GM23338 (cell line): ENCODE measurements at regions not wholly inside any gene's neighbourhood (a gene's known extent, or its start where the extent isn't known, plus 50 kb on each side); places are given as distances from the start of the nearest gene placed in this dataset.

Experiments
- ATAC-seq: fragments of 200-7000 bp; cut with Tn5 transposase; 3 replicates; pipeline ENCODE4 v1.9.1; 2020
- DNase-seq: peaks from one replicate; pipeline ENCODE4 v3.0.0-alpha.2; 2015; ENCODE audit warnings: low spot score
- H2AFZ ChIP-seq: fragments of 200-600 bp; sonication (generic); 2 replicates; pipeline ENCODE4 v1.8.0; 2016; ENCODE audit warnings: antibody characterized with exemption, mild to moderate bottlenecking, moderate library complexity
- H3F3A ChIP-seq: fragments of 200-600 bp; sonication (generic); replicated peaks from 2 replicates; pipeline ENCODE4 v1.8.0; 2017; ENCODE audit warnings: antibody characterized with exemption, mixed run types, low read depth
- H3K27ac ChIP-seq: fragments of 200-600 bp; sonication (generic); 2 replicates; pipeline ENCODE4 v1.6.1; 2016; ENCODE audit warnings: low read depth
- H3K27me3 ChIP-seq: fragments of 200-600 bp; sonication (generic); 2 replicates; pipeline ENCODE4 v1.8.0; 2016; ENCODE audit warnings: mild to moderate bottlenecking, mixed run types, moderate library complexity; ENCODE audit not compliant: insufficient read depth
- H3K36me3 ChIP-seq: fragments of 200-600 bp; sonication (generic); 2 replicates; pipeline ENCODE4 v1.8.0; 2016; ENCODE audit warnings: mild to moderate bottlenecking; ENCODE audit not compliant: insufficient read depth
- H3K4me1 ChIP-seq: fragments of 200-600 bp; sonication (generic); 2 replicates; pipeline ENCODE4 v1.8.0; 2016; ENCODE audit warnings: mild to moderate bottlenecking, moderate library complexity; ENCODE audit not compliant: insufficient read depth
- H3K4me2 ChIP-seq: fragments of 200-600 bp; sonication (generic); 2 replicates; pipeline ENCODE4 v1.7.1; 2017; ENCODE audit warnings: mixed run types
- H3K4me3 ChIP-seq: fragments of 200-600 bp; sonication (generic); 2 replicates; pipeline ENCODE4 v1.6.1; 2016; ENCODE audit warnings: mixed run types
- H3K79me2 ChIP-seq: fragments of 200-600 bp; sonication (generic); replicated peaks from 2 replicates; pipeline ENCODE4 v1.8.0; 2017; ENCODE audit warnings: mild to moderate bottlenecking; ENCODE audit not compliant: insufficient read depth
- H3K9me2 ChIP-seq: fragments of 200-600 bp; sonication (generic); 2 replicates; pipeline ENCODE4 v1.8.0; 2017; ENCODE audit not compliant: insufficient read depth
- H4K20me1 ChIP-seq: fragments of 200-600 bp; sonication (generic); replicated peaks from 2 replicates; pipeline ENCODE4 v1.8.0; 2017; ENCODE audit warnings: mild to moderate bottlenecking; ENCODE audit not compliant: insufficient read depth
- H3K27ac Mint-ChIP-seq: 2 replicates; pipeline ENCODE4 v1.8.0; 2020; ENCODE audit warnings: inconsistent platforms, mild to moderate bottlenecking, moderate library complexity, mixed read lengths
- H3K27me3 Mint-ChIP-seq: 3 replicates; pipeline ENCODE4 v1.8.0; 2022; ENCODE audit warnings: low read depth, mild to moderate bottlenecking, moderate library complexity, mixed read lengths, inconsistent platforms; ENCODE audit not compliant: insufficient read depth, poor library complexity
- H3K36me3 Mint-ChIP-seq: 3 replicates; pipeline ENCODE4 v1.8.0; 2021; ENCODE audit warnings: low read depth, mild to moderate bottlenecking, inconsistent platforms, moderate library complexity, mixed read lengths
- H3K4me1 Mint-ChIP-seq: 3 replicates; pipeline ENCODE4 v1.8.0; 2020; ENCODE audit warnings: mild to moderate bottlenecking, inconsistent platforms, mixed read lengths
- H3K4me3 Mint-ChIP-seq: 3 replicates; pipeline ENCODE4 v1.8.0; 2021; ENCODE audit warnings: moderate library complexity, mild to moderate bottlenecking, inconsistent platforms, mixed read lengths
- H3K9me3 Mint-ChIP-seq: 3 replicates; pipeline ENCODE4 v1.8.0; 2020; ENCODE audit warnings: moderate library complexity, mild to moderate bottlenecking, inconsistent platforms, mixed read lengths
- CREB1 ChIP-seq: fragments of 250-450 bp; sonication (Bioruptor Pico); IDR thresholded peaks from 2 replicates; pipeline ENCODE4 v1.5.0; 2020; ENCODE audit warnings: low read depth, mild to moderate bottlenecking, moderate library complexity
- EZH2 ChIP-seq: fragments of 200-600 bp; sonication (generic); IDR thresholded peaks from one replicate; pipeline ENCODE4 v1.8.0; 2017; ENCODE audit warnings: antibody characterized with exemption, mild to moderate bottlenecking, low read depth; ENCODE audit not compliant: unreplicated experiment
- EZH2phosphoT487 ChIP-seq: fragments of 200-600 bp; sonication (generic); IDR thresholded peaks from one replicate; pipeline ENCODE4 v1.8.1; 2018; ENCODE audit warnings: antibody characterized with exemption; ENCODE audit not compliant: unreplicated experiment
- JUNB ChIP-seq: IDR thresholded peaks from one replicate; pipeline ENCODE4 v1.6.1; 2016; ENCODE audit warnings: antibody characterized with exemption; ENCODE audit not compliant: unreplicated experiment
- NANOG ChIP-seq: IDR thresholded peaks from 2 replicates; pipeline ENCODE4 v1.6.1; 2016; ENCODE audit warnings: antibody characterized with exemption, borderline replicate concordance
- POLR2AphosphoS5 ChIP-seq: IDR thresholded peaks from 2 replicates; pipeline ENCODE4 v1.6.1; 2016; ENCODE audit warnings: antibody characterized with exemption, low read depth
- STAT1 ChIP-seq: IDR thresholded peaks from one replicate; pipeline ENCODE4 v1.6.1; 2016; ENCODE audit warnings: antibody characterized with exemption; ENCODE audit not compliant: unreplicated experiment
- ZNF114 ChIP-seq: fragments of 250-450 bp; sonication (Bioruptor Pico); IDR thresholded peaks from 2 replicates; pipeline ENCODE4 v1.5.0; 2020; ENCODE audit warnings: mild to moderate bottlenecking, moderate library complexity
- ZNF331 ChIP-seq: fragments of 250-450 bp; sonication (Bioruptor Pico); IDR thresholded peaks from 2 replicates; pipeline ENCODE4 v1.5.0; 2020; ENCODE audit warnings: low read depth, mild to moderate bottlenecking, moderate library complexity
- TF ChIP-seq, protein P1 (sequence below): IDR thresholded peaks from one replicate; pipeline ENCODE4 v1.6.1; 2018; ENCODE audit warnings: antibody characterized with exemption; ENCODE audit not compliant: unreplicated experiment
- TF ChIP-seq, protein P2 (sequence below): IDR thresholded peaks from 2 replicates; pipeline ENCODE4 v1.6.1; 2016; ENCODE audit warnings: antibody characterized with exemption

DNA sequence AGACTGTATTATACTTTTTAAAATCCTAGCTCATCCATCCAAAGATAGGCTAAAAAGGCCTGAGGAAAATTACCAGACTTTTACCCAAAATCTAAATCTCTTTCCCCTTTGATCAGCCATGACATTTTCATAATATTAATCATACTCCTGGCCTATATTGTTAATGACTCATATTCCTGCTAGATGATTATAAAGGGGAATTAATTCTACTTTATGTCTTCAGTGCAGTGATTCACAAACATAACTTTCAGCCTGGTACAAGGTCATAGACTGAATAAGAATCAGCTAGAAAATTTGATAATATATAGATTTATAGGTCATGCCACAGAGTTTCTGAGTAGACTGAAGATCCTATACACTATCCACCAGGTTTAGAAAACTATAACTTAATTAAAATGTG lies 1905.4 kb downstream of the C4orf33 start:
- H3K9me3 Mint-ChIP-seq: peaks cover 12% of the 10 kb centered on the region; the same call in 2 of the 3 replicates
- no peaks in the 10 kb centered on the region for H3K9me2 ChIP-seq
- no peaks in the 10 kb centered on the region for H3K4me1 Mint-ChIP-seq
- H3K27ac Mint-ChIP-seq: no peak overlapping the region
- H3K27me3 ChIP-seq: no peaks in the 10 kb centered on the region
- H3K4me1 ChIP-seq: no peaks in the 10 kb centered on the region
- DNase-seq (no peak), ATAC-seq (no peak)
- H3K27me3 Mint-ChIP-seq: peaks cover 1% of the 10 kb centered on the region
- H2AFZ ChIP-seq: no peak overlapping the region
- no peaks in the 10 kb centered on the region for H3K79me2 ChIP-seq
- H3K4me3 Mint-ChIP-seq: no peak overlapping the region
- H3K27ac ChIP-seq: no peak overlapping the region
- peaks cover 11% of the 10 kb centered on the region for H3K36me3 Mint-ChIP-seq
- no peaks in the 10 kb centered on the region for H3F3A ChIP-seq
- no peak overlapping the region for H3K4me2 ChIP-seq
- H4K20me1 ChIP-seq: no peaks in the 10 kb centered on the region
- no peaks in the 10 kb centered on the region for H3K36me3 ChIP-seq
- TF ChIP-seq POLR2AphosphoS5 (no peak), ZNF331 (CRISPR knock-in tag) (no peak), NANOG (no peak), EZH2phosphoT487 (no peak), JUNB (no peak), ZNF114 (CRISPR knock-in tag) (no peak), STAT1 (no peak)
- TF ChIP-seq, protein P1, sequence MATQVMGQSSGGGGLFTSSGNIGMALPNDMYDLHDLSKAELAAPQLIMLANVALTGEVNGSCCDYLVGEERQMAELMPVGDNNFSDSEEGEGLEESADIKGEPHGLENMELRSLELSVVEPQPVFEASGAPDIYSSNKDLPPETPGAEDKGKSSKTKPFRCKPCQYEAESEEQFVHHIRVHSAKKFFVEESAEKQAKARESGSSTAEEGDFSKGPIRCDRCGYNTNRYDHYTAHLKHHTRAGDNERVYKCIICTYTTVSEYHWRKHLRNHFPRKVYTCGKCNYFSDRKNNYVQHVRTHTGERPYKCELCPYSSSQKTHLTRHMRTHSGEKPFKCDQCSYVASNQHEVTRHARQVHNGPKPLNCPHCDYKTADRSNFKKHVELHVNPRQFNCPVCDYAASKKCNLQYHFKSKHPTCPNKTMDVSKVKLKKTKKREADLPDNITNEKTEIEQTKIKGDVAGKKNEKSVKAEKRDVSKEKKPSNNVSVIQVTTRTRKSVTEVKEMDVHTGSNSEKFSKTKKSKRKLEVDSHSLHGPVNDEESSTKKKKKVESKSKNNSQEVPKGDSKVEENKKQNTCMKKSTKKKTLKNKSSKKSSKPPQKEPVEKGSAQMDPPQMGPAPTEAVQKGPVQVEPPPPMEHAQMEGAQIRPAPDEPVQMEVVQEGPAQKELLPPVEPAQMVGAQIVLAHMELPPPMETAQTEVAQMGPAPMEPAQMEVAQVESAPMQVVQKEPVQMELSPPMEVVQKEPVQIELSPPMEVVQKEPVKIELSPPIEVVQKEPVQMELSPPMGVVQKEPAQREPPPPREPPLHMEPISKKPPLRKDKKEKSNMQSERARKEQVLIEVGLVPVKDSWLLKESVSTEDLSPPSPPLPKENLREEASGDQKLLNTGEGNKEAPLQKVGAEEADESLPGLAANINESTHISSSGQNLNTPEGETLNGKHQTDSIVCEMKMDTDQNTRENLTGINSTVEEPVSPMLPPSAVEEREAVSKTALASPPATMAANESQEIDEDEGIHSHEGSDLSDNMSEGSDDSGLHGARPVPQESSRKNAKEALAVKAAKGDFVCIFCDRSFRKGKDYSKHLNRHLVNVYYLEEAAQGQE: no peak
- TF ChIP-seq, protein P2, sequence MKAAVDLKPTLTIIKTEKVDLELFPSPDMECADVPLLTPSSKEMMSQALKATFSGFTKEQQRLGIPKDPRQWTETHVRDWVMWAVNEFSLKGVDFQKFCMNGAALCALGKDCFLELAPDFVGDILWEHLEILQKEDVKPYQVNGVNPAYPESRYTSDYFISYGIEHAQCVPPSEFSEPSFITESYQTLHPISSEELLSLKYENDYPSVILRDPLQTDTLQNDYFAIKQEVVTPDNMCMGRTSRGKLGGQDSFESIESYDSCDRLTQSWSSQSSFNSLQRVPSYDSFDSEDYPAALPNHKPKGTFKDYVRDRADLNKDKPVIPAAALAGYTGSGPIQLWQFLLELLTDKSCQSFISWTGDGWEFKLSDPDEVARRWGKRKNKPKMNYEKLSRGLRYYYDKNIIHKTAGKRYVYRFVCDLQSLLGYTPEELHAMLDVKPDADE: no peak
- H3K4me3 ChIP-seq: no peak overlapping the region

DNA sequence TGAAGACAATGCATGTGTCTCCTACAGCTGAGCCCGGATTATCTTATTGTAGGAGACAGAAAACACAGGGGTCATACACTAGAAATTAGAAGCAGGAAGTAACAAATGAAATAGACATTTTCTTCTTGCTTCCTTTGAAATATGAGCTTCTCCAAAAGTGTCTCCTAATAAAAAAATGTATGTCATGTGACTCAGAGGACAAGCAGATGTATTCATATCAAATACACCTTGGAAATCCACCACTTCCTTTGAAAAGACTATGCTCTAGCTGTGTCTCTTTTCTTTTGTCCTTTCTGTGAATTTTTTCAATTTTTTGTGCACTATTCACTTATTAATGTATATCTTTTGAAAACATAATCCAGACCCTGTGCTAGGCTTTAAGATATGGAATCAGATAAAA lies 1906.2 kb downstream of the C4orf33 start:
- Mint-ChIP-seq H3K36me3 (peaks cover 5% of the 10 kb centered on the region), H3K27ac (no peak overlapping the region)

More for the DNA sequence above, 1906.2 kb downstream of the C4orf33 start:
- Mint-ChIP-seq H3K4me1 (no peaks in the 10 kb centered on the region), H3K27me3 (peaks cover 1% of the 10 kb centered on the region), H3K4me3 (no peak overlapping the region), H3K9me3 (peaks cover 5% of the 10 kb centered on the region; the same call in 1 of the 3 replicates)
- Histone ChIP-seq H3K27me3 (no peaks in the 10 kb centered on the region), H3F3A (no peaks in the 10 kb centered on the region), H3K9me2 (0 out of 2 replicates have a peak, but pooled peaks cover 6% of the 10 kb centered on the region), H3K4me2 (no peak overlapping the region), H4K20me1 (no peaks in the 10 kb centered on the region), H3K4me3 (no peak overlapping the region), H2AFZ (no peak overlapping the region), H3K4me1 (no peaks in the 10 kb centered on the region), H3K36me3 (no peaks in the 10 kb centered on the region), H3K27ac (no peak overlapping the region), H3K79me2 (no peaks in the 10 kb centered on the region)
- DNase-seq: no peak
- TF ChIP-seq CREB1 (CRISPR knock-in tag) (no peak), STAT1 (no peak), EZH2phosphoT487 (no peak), EZH2 (no peak), ZNF114 (CRISPR knock-in tag) (no peak)
- TF ChIP-seq, protein P2: no peak
- no peak for ATAC-seq
